ENCODE measurements at regions not wholly inside any gene's neighbourhood (a gene's known extent, or its start where the extent isn't known, plus 50 kb on each side); places are given as distances from the start of the nearest gene placed in this dataset.

DNA sequence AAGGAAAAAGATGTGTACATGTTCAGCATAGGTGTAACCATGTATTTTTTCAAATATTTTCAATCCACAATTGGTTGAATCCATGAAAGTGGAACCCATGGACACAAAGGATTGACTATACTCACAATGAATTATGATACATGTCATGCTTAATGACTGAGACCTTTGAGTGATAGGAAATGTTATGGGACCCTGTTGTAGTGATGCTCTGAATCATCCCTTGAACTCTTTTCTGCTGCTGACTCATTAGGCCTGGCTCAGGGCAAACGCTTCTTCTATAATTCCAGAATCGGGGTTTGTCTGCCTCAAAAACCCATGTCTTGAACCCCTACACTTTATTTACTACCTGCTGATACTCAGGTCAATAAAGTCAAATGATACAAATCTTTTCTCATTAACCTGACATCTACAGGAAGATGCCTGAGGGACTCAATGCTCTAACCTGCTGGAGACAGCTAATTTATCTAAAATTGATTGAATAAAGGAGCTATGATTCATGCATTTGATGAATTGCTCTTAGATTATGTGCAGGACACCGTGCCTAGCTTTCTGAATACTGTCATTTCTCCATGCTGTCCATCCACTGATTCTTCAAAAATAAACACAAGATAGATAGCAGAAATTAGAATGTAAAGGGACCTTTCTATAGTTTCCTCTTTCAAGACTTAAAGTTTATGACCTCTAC is 260.1 kb downstream of the PRELID2 start:
- TF ChIP-seq, protein P1, sequence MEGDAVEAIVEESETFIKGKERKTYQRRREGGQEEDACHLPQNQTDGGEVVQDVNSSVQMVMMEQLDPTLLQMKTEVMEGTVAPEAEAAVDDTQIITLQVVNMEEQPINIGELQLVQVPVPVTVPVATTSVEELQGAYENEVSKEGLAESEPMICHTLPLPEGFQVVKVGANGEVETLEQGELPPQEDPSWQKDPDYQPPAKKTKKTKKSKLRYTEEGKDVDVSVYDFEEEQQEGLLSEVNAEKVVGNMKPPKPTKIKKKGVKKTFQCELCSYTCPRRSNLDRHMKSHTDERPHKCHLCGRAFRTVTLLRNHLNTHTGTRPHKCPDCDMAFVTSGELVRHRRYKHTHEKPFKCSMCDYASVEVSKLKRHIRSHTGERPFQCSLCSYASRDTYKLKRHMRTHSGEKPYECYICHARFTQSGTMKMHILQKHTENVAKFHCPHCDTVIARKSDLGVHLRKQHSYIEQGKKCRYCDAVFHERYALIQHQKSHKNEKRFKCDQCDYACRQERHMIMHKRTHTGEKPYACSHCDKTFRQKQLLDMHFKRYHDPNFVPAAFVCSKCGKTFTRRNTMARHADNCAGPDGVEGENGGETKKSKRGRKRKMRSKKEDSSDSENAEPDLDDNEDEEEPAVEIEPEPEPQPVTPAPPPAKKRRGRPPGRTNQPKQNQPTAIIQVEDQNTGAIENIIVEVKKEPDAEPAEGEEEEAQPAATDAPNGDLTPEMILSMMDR (IDR thresholded peaks at IDR 0.05; ENCODE audit: insufficient read depth, missing control alignments) = no peak
- FAIRE-seq (no peak), DNase-seq (ENCODE audit: insufficient read length, low spot score) (no peak)

- no peak for DNase-seq (ENCODE audit: insufficient read length, low spot score)
- no peak for FAIRE-seq
- TF ChIP-seq, protein P1 (IDR thresholded peaks at IDR 0.05; ENCODE audit: insufficient read depth, missing control alignments) = no peak
Measured at GRCh38 chr5:145568581-145568980, 266.6 kb downstream of the PRELID2 start.

DNA sequence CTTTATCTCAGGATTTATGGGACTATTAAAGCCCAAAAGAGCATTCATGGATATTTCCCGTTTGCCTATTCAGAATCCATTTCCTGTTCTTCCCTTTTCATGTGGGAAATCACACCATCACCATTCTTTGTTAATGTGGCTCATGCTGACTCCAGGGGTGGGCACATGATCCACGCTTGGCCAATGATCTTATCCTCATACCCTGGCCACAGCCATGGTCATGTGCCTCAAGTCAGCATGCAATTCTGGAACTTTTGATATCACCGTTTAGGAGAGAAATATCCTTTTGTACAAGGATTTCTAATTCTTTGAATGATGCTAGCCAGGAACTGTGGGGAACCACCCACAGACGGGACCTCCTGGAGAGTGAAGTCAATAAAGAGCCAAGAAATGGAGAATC is 272.2 kb downstream of the PRELID2 start:
- FAIRE-seq = no peak
- TF ChIP-seq, protein P1 (IDR thresholded peaks at IDR 0.05; ENCODE audit: insufficient read depth, missing control alignments) = no peak
- DNase-seq (ENCODE audit: insufficient read length, low spot score) = no peak

DNA sequence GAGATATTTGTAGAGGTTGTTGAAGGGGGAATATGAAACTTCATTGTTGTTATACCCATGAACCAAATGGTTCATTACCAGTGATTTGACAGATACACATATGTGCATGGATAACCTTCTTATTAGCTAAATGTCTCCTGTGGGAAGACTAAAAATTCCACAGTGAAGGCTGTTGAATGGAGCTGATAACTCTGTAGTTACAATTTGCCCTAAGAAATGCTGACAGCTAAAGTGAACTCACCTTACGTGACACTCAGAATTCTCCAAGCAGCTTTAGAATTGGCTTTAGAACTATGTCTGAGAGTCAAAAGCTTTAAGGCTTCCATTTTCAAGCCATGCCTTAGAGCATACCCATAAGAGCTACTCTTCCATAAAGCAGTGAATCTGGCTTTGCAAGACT is 276.9 kb downstream of the PRELID2 start:
- FAIRE-seq = no peak
- TF ChIP-seq, protein P1 (IDR thresholded peaks at IDR 0.05; ENCODE audit: insufficient read depth, missing control alignments) = no peak
- DNase-seq (ENCODE audit: insufficient read length, low spot score) = no peak

- TF ChIP-seq, protein P1 (IDR thresholded peaks at IDR 0.05; ENCODE audit: insufficient read depth, missing control alignments) = no peak
- DNase-seq (ENCODE audit: insufficient read length, low spot score) = no peak
- no peak for FAIRE-seq
Measured at GRCh38 chr5:145557345-145557744, 277.8 kb downstream of the PRELID2 start.

GRCh38 chr5:145554399-145554798 is 280.7 kb downstream of the PRELID2 start:
- TF ChIP-seq, protein P1 (IDR thresholded peaks at IDR 0.05; ENCODE audit: insufficient read depth, missing control alignments) = no peak
- DNase-seq (ENCODE audit: insufficient read length, low spot score) (no peak), FAIRE-seq (no peak)

DNA sequence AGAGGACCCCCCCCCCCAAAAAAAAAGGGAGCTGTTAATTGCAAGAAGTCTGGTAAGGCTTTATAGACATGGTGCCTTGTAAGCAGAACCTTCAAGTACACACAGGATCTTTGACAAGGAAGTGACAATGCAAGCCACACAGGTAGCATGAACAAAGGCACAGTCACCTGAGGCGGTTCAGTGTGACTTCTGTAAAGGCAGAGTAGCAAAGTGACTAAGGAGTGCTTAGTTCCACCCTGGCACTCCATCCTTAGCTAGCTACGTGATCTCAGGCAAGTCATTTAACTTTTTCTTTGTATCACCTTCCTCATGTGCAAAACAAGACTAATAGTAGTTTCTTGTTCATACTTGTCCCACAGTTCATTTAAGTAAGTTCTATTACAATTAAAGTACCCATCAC is 282.0 kb downstream of the PRELID2 start:
- FAIRE-seq (no peak), DNase-seq (ENCODE audit: insufficient read length, low spot score) (no peak)
- TF ChIP-seq, protein P1 (IDR thresholded peaks at IDR 0.05; ENCODE audit: insufficient read depth, missing control alignments) = no peak
